ENCODE measurements at regions not wholly inside any gene's neighbourhood (a gene's known extent, or its start where the extent isn't known, plus 50 kb on each side); places are given as distances from the start of the nearest gene placed in this dataset.

DNA sequence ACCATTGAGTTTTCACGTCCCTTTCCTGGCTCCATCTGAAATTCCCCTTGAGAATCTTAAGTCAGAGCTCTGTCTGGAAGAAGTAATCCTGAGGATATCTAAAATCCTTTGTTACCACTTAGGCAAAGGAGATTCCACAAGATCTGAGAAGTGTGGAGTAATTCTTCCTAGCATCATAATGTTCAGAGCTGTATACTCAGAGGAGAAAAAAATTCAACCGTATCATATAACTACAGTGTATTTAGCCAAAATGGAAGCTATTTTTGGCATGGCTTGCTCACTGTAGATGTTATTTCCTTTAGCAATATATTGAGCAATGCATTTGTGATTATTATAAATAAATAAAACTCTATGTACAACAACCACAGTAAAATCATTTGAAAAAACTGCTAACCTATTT, 1858.4 kb downstream of the EFNA5 start:
- no peak for TF ChIP-seq POLR2A (IDR thresholded peaks at IDR 0.05)
- TF ChIP-seq, protein P1, sequence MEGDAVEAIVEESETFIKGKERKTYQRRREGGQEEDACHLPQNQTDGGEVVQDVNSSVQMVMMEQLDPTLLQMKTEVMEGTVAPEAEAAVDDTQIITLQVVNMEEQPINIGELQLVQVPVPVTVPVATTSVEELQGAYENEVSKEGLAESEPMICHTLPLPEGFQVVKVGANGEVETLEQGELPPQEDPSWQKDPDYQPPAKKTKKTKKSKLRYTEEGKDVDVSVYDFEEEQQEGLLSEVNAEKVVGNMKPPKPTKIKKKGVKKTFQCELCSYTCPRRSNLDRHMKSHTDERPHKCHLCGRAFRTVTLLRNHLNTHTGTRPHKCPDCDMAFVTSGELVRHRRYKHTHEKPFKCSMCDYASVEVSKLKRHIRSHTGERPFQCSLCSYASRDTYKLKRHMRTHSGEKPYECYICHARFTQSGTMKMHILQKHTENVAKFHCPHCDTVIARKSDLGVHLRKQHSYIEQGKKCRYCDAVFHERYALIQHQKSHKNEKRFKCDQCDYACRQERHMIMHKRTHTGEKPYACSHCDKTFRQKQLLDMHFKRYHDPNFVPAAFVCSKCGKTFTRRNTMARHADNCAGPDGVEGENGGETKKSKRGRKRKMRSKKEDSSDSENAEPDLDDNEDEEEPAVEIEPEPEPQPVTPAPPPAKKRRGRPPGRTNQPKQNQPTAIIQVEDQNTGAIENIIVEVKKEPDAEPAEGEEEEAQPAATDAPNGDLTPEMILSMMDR (IDR thresholded peaks at IDR 0.05): no peak
- TF ChIP-seq POLR2AphosphoS5 (IDR thresholded peaks at IDR 0.05): no peak
- TF ChIP-seq EP300 (IDR thresholded peaks at IDR 0.05): no peak
- Histone ChIP-seq H3K36me3 (no peaks in the 10 kb centered on the region), H3K9me3 (no peaks in the 10 kb centered on the region), H3K4me1 (no peaks in the 10 kb centered on the region), H3K4me3 (no peak overlapping the region), H3K27ac (no peak overlapping the region), H3K27me3 (no peaks in the 10 kb centered on the region)
- WGBS, 5 donors: 61 to 80% (median 67%) methylated on average over 2 of the region's 2 CpGs
- DNase-seq: no peak
- intact Hi-C loops (cut with DNase I; ENCODE audit: low total_unique reads): no loop called here

DNA sequence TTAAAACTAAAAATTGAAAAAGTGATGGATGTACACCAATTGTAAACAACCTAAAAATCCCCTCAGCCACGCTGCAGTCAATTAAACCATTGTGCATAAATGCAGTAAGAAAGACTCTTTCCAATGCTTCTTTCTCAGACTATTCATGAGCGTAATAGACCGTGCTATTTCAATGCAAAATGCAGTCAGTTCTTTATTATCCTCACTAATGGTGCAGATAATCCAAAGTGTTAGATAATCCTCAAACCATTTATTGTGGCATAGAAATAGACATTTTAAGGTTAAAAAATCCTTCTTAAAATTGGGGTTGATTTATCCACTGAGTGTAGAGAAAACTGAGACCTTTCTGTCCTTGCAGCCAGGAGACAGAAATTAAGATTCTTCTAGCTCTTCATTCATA, 1862.8 kb downstream of the EFNA5 start:
- WGBS, 5 donors: 80 to 89% (median 83%) methylated on average over 3 of the region's 3 CpGs
- Histone ChIP-seq H3K36me3 (no peaks in the 10 kb centered on the region), H3K27me3 (no peaks in the 10 kb centered on the region), H3K4me3 (no peak overlapping the region), H3K27ac (no peak overlapping the region), H3K4me1 (no peaks in the 10 kb centered on the region), H3K9me3 (peaks cover 0 to 9% (median 0%) of the 10 kb centered on the region in 4 donors)
- TF ChIP-seq POLR2A (IDR thresholded peaks at IDR 0.05) (no peak), EP300 (IDR thresholded peaks at IDR 0.05) (no peak), POLR2AphosphoS5 (IDR thresholded peaks at IDR 0.05) (no peak)
- TF ChIP-seq, protein P1 (IDR thresholded peaks at IDR 0.05): no peak
- no peak for DNase-seq
- intact Hi-C loops (cut with DNase I; ENCODE audit: low total_unique reads): no loop called here

DNA sequence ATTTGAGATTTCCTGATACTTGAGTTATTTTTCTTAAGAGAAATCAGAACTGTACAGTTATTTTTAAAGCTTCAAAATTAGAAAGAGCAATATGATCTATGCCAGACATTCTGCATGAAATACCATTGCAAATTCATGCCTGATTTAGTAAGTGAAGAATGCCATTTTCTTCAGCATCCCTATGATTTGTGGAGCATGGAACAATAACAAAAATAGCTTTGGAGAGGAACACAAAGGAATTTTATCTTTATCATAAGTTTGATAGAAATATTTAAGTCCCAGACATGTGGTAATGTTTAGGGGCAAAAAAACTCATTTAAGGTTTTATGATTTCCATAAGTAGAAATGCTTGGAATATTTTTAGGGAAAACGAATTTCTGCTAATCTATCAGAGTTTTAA, 1863.4 kb downstream of the EFNA5 start:
- no peaks in the 10 kb centered on the region for H3K27me3 ChIP-seq
- H3K4me1 ChIP-seq: no peaks in the 10 kb centered on the region
- no peaks in the 10 kb centered on the region for H3K36me3 ChIP-seq
- DNase-seq: no peak
- no peak for TF ChIP-seq POLR2A (IDR thresholded peaks at IDR 0.05)
- TF ChIP-seq POLR2AphosphoS5 (IDR thresholded peaks at IDR 0.05): no peak
- intact Hi-C loops (cut with DNase I; ENCODE audit: low total_unique reads): no loop called here
- peaks cover 0 to 9% (median 2%) of the 10 kb centered on the region in 4 donors for H3K9me3 ChIP-seq
- H3K27ac ChIP-seq: no peak overlapping the region
- 30 to 39% (median 37%) methylated on average over 1 of the region's 1 CpG for WGBS, 5 donors
- H3K4me3 ChIP-seq: no peak overlapping the region

DNA sequence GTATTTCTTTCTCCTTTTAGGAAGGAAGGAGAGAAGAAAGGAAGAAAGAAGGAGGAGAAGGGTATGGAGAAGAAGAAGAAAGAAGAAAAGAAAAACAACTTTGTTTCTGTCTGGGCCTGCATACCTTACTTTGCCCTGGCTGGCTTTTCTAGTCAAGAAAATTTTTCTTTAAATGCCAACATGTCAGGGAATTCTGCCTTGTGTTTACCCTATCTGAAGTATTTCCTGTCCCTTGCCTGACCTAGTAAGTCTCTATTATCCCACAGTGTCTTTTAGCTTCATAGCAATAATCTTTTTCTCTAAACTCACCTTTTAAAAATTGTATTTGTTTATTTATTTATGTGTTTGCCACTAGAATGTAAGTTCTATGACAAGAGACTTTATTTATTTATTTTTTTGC, 1864.1 kb downstream of the EFNA5 start:
- Histone ChIP-seq H3K4me1 (no peaks in the 10 kb centered on the region), H3K27ac (no peak overlapping the region), H3K4me3 (no peak overlapping the region), H3K9me3 (peaks cover 0 to 9% (median 2%) of the 10 kb centered on the region in 4 donors), H3K36me3 (no peaks in the 10 kb centered on the region), H3K27me3 (no peaks in the 10 kb centered on the region)
- no peak for DNase-seq
- intact Hi-C loops (cut with DNase I; ENCODE audit: low total_unique reads): no loop called here
- TF ChIP-seq POLR2AphosphoS5 (IDR thresholded peaks at IDR 0.05): no peak
- no peak for TF ChIP-seq POLR2A (IDR thresholded peaks at IDR 0.05)
- no peak for TF ChIP-seq EP300 (IDR thresholded peaks at IDR 0.05)
- TF ChIP-seq, protein P1 (IDR thresholded peaks at IDR 0.05): no peak

DNA sequence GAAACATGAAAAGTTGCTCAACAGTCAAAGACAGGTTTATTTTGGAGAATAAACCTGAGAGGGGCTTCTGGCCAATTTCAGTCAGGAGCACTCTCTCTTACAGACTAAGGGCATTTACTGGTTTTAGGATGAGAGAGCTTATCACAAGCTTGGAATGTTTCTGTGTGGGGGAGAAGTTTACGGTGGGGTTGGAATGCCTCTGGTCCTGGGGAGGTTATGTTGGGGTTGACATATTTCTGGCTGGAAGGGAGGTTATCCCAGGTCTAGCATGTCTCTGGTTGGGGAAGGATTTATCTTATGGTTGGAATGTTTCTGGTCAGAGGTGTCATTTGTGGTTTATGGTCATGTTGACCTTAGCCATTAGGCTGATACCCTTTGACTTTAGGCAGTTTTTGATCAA, 1867.3 kb downstream of the EFNA5 start:
- Histone ChIP-seq H3K4me1 (no peaks in the 10 kb centered on the region), H3K27me3 (no peaks in the 10 kb centered on the region), H3K27ac (no peak overlapping the region), H3K36me3 (no peaks in the 10 kb centered on the region), H3K4me3 (no peak overlapping the region), H3K9me3 (peaks cover 0 to 9% (median 2%) of the 10 kb centered on the region in 4 donors)
- TF ChIP-seq POLR2A (IDR thresholded peaks at IDR 0.05): no peak
- TF ChIP-seq EP300 (IDR thresholded peaks at IDR 0.05): no peak
- TF ChIP-seq POLR2AphosphoS5 (IDR thresholded peaks at IDR 0.05): no peak
- TF ChIP-seq, protein P1 (IDR thresholded peaks at IDR 0.05): no peak
- no peak for DNase-seq
- WGBS, 5 donors: 69 to 96% (median 93%) methylated on average over 1 of the region's 1 CpG
- intact Hi-C loops (cut with DNase I; ENCODE audit: low total_unique reads): no loop called here

Measured in stomach (tissue), 8 donors.